NOMO-1 (cell line): ENCODE measurements at regions not wholly inside any gene's neighbourhood (a gene's known extent, or its start where the extent isn't known, plus 50 kb on each side); places are given as distances from the start of the nearest gene placed in this dataset.
A peak's percentile ranks its signal among the peaks of the same experiment; 100 is the strongest.
"Not testable (repeated sequence)": the region's sequence is repeated elsewhere in the genome, so short reads cannot be mapped to it uniquely, and the experiment has no call there.

Experiments used
- DNase-seq, 2 experiments: peaks; one replicate each; lab custom pipeline; 2025; ENCODE audit not compliant: unreplicated experiment in 2 of 2; lab: John Stamatoyannopoulos, UW

DNA sequence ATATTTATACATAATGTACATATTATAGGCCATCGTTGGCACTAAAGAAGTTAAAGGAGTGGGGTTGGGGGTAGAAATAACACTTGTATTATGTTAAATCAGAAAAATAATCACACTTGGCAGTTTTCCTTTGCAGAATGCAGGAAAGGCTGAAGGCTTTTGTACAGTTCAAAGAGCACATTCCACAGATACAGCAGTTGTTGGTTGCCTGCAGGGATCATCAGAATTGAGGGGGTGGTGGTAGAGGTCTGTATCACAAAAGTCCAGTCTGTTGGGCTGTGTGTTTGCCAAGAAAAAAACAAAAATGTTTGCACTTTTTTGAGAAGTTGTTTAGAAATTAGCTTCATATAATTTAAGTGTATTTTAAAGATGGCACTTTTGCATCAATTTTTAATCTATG lies 231.8 kb upstream of the FOXP2 start:
- DNase-seq = no peak

DNA sequence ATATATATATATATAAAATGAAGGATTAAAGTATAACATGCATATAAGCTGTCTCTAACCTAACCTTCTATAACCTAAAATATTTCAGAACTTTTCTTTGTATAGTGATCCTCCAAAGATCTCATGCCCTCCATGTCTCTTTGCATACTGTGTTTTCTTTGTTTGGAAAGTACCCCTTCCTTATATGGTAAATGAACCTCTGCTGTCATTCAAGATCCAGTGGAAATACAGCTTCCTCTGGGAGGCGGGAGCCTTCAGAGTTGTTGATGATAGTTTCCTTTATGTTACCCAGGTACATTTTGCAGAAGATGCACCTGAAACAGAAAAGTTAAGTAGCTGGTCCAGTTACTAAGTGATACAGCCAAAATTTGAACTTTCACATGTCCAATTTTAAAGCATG lies 233.3 kb upstream of the FOXP2 start:
- DNase-seq = no peak

DNA sequence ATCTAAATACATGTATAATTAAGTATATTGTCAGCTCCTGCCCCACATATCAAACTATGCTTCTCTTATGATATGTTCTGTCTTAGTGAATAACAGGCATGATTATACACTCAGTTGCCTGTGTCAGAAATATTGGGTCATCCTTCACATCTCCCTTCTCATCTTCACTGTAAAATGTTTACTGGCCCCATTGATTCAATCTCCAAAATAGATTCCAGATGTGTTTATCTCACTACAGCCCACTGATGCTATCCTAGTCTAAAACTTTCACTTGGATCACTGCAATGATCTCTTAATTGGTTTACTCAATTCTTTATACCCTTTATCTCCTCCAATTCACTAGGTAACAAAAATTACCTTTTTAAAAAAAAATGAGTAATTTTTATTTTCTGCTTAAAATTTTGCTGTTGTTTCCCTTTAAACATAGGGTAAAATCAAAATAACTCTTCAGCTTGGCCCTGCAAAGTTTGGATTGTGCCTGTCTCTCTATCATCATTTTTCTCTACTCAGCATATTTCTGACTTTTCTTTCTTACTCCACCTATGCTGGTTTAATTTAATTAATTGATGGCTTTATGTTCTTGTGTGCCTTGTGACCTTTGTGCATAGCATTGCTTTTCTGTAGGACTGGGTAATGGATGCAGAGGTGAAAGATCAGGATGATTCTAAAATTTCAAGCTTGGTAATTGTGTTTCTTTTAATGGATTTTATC lies 233.9 kb upstream of the FOXP2 start:
- DNase-seq = no peak

DNA sequence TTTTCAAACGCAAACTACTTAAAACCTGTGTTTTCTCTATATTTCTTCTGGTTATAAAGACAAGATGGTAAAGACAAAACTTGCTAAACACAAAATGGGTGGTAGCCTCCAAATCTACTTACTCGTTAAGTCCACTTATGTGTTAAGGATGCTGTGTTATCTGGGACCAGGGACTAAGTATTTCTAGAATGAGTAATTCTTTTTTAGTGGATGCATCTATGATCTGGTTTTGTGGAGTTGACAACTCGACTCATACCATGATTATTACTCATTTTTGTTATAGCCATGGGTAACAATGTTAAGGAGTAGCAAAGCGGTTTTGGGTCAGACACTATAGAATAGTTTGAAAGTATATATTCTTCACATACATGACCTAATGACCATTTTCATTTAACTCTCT lies 239.5 kb upstream of the FOXP2 start:
- DNase-seq = no peak

DNA sequence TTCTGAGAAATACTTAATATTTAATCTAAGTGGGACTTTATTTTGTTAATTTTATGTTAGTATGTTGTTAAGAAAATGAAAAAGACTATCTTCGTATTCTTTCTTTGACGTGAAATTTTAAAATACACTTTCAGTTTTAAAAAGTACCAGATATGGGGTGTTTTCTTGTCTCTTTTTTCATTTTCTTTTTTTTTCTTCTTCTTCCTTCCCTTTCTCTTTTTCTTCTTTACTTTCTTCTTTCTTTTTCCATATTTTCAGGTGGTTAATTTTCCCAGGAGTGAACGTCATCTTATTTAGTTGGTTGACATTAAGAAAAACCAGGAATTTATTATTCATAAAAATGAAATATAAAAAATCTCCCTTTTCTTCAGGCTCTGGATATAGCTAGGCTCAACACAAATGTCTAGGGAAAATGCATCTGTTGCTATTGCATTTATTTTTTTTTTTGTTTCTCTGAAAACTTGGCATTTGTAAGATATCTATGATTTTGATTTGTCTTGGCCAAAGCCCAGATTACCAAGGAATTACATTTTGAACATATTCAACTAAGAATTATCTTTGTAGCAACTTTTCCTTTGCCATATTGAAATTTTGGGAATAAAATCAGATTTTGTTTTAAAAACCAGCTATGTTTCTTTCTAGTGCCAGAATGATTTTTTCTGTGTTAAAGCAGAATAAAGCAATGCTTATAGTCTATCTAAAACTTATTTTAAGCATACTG lies 241.3 kb upstream of the FOXP2 start:
- no peak for DNase-seq

DNA sequence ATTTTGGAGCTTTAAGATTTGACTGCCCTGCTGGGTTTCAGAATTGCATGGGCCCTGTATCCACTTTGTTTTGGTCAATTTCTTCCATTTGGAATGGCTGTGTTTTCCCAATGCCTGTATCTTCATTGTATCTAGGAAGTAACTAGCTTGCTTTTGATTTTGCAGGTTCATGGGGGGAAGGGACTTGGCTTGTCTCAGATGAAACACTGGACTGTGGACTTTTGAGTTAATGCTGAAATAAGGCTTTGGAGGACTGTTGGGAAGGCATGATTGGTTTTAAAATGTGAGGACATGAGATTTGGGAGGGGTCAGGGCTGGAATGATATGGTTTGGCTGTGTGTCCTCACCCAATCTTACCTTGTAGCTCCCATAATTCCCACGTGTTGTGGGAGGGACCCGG lies 245.2 kb upstream of the FOXP2 start:
- not testable (repeated sequence) for DNase-seq

DNA sequence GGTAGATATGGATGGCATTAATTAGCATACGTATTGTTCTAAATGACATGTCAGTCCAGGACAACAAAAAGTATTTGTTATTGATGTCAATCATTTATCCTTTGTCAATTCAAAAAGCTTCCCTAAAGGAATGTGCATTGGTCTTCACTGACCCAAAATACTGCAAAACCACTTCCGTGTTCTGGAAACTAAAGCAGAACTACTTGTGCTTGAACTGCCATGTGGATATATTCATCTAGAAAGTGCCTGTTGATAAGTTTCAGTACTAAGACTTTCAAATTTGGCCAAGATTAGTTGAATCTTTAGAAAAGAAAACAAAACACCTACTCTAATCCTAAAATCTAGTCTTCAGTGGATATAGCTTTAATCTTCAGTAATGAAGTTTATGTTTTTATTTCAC lies 242.1 kb upstream of the PPP1R3A start:
- peak in 1 of 2 experiments; percentile 2 for DNase-seq

DNA sequence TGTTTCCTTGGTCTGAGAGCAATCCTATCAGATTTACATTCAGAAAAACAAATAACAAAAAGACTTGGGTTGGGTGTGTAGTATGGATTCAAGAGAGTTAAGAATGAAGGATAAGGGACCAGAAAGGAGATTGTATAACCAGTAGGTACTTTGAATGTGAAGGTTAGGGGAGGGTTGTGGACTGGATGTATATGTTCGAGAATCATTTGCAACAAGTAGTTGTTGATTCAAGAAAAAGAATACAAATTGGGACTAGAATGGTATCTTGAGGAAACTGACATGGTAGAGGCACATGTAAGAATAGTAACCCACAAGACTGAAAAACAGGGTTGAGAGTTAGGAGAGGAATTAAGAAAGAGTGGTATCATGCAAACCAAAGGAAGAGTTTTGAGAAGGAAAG lies 240.0 kb upstream of the PPP1R3A start:
- no peak for DNase-seq

DNA sequence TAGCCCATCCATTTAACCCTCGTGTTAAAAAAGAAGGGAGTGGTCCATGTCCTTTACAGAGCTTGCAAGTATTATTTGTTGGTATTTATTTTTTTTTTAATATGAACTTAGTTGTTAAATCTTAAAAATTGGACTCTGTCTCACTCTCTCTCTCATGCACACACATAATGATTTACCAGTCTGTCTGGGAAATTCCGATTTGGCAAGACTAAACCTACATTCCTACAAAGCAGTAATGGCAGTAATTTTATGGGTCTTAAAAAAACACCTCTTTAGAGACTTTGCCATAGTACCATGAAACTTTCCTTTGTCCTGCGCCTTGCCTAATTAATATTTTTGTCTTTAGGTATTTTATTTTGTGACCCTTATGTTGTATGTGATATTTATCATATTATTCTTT lies 239.5 kb upstream of the PPP1R3A start:
- DNase-seq = no peak

DNA sequence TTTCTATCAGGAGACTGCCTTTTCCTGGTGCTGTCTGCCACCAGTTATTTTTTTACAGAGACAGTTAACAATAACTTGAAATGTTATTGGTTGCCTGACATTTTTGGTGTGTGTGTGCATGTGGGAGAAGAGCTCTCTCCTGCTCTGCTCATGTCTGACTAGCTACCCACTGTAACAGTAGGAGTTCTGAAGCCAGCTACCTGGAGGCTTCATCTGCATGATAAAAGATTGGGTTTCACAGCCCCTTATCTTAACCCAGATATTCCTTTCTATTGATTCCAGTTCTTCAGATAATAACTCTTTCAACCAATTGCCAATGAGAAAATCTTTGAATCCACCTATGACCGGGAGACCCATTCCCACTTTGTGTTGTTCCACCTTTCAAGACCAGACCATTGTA lies 237.4 kb upstream of the PPP1R3A start:
- no peak for DNase-seq

DNA sequence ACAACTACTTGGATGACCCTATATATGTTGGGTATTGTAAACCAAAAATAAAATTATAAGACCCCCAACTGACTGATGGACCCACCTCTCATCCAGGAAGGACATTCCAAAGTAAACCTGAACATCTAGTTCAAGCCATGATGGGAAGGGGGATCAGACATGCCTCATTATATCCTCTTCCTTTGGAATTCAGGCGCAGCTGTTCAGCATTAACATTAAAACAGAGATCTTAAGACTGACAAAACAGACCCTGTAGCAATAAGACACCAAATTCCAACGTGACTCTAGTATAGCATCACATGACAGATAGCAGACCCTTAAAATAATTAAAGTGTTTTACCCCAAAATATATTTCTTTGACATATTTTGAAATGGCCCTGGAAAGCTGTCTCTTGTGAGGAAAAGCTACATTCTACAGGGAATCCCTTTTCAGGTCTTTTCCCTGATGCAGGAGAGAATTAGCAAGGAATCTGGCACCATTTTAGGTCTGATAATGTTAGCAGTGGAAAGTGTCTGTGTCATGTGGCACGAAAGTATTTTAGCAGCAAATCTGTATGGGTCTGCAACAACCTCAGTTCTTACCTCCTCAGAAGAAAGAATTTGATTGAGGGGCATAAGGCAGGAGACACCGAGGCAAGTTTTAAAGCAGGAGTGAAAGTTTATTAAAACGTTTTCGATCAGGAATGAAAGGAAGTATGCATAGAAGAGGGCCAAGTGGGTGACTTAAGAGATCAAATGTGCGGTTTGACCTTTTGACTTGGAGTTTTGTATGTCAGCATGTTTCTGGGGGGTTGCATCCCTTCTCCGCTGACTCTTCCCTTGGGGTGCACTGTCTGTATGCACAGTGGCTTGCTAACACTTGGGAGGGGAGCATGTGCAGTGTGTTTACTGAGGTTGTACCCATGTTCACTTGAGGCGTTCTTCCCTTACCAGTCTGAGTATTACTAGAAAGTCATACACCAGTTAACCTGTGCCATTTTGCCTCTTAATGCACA lies 236.6 kb upstream of the PPP1R3A start:
- DNase-seq = no peak

DNA sequence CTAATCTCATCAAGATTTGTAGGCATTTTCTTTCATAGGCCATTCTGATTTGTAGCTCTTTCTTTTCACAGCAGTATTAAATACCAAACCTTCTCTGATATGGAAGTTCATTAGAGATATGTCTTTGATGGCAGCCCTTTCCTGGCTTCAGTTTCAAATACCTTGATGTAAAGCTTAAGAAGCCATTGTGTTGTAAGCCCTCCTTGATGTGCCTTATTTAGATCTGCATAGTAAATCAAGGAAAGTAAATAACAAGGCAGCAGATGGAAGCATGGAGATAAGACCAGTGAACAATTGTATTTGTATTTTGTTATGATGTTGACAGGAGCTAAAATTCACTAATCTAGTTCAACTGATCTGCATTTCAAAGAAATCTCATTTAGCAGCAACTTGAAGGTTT lies 234.9 kb upstream of the PPP1R3A start:
- DNase-seq = no peak

DNA sequence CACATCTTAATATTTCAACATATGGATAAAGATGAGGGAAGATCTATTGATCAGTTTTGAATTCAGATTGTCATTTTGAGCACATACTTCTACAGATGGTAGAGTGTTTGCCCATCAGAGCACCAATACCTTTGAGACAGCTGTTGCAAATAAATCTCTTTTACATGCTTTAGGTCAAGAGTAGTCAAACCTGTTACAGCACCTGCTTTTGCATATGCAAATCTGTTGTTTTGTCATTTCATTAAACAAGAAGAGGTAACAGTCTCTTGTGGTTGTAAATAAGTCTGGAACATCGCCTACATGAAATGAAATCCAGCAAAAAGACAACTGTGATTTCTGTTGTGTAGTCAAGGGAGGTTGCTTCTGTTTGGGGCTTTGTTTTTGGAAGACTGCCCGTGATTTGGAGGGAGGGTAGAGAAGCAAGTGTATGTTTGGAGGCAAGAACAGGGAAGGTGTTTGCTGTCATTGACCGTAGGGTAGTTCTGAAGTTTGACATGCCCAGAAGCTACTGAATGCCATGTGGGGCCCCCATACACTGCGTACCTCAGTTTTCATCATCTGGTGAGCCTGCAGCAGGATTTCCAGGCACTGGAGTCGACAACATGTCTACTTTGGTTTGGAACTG lies 233.6 kb upstream of the PPP1R3A start:
- no peak for DNase-seq

DNA sequence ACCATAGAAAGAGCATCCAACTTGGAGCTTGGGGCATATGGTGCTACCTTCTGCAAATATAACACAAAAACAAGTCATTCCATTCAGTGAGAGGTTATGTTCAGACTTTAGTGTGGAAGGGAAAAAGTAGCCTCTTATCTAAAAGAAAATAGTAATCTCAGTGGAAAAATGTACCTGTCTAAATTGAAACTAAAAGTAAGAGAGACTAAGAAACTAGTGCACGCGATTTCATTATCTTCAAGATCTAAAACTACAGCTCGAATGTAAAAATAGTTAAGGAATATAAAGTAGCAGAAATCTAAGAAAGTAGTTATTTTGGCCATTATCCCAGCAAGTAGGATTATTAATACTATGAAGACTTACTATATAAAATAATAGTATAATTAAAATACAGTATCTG lies 233.0 kb upstream of the PPP1R3A start:
- no peak for DNase-seq

DNA sequence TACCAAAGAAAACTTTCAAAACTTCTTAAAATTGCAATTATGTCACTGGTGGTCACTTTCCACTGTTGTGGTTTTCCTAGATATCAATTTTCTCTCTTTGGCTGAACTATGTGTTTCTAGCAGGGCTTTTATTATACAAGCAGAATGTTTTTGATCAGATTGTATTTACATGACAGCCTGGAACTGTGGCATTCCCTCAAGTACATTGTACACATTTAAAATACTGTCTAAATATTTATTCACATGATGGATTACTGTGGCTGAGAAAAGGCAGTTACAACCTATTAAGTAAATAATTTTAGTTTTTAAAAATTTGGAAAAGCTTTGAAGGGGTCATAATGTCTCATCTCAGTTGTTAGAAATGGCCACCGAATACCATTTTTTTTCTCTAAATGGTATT lies 231.9 kb upstream of the PPP1R3A start:
- no peak for DNase-seq

DNA sequence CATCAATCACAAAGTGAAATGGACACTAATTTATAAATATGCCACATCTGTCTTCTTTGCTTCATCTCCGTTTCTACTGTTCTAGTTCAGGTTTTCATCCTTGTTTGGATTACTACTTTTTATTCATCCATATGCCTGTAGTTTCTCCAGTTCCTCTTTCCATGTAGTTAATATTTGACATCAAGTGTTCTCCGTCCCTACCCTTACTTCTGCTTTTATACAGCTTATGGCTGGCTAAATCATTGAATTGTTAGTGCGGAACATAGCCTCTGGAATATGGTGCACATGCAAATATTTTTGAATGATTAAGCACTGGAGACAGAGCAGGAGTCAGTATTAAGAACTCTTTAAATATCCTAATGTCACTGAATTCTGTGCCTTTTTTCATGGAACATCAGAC lies 230.0 kb upstream of the PPP1R3A start:
- DNase-seq = peak; percentile 23 to 65

DNA sequence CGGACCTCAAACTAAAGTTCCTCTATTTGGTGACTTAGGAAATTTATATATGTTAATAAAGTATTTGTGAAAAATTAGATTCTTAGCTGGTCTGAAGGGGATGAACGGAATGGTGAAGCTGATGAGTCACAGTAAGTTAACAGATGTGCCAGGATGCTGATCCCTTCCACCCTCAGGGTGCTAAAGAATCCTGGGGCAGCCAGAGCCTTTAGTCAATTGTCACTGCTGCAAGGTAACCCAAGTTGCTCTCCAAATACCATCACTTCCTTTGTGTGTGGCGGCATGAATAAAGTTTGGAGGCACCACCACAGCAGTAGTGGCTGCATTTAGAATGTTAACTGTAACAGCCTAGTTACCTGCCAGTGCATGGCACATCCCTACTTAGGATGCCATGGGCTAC lies 222.6 kb upstream of the PPP1R3A start:
- DNase-seq = no peak

DNA sequence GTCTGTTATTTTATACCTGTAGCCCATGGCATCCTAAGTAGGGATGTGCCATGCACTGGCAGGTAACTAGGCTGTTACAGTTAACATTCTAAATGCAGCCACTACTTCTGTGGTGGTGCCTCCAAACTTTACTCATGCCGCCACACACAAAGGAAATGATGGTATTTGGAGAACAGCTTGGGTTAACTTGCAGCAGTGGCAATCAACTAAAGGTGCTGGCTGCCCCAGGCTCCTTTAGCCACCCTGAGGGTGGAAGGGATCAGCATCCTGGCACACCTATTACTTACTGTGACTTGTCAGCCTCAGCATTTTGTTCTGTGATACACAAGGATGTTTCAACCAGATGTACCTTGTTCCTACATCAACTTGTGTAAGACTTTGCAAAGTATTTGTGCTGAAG lies 221.8 kb upstream of the PPP1R3A start:
- DNase-seq = no peak

DNA sequence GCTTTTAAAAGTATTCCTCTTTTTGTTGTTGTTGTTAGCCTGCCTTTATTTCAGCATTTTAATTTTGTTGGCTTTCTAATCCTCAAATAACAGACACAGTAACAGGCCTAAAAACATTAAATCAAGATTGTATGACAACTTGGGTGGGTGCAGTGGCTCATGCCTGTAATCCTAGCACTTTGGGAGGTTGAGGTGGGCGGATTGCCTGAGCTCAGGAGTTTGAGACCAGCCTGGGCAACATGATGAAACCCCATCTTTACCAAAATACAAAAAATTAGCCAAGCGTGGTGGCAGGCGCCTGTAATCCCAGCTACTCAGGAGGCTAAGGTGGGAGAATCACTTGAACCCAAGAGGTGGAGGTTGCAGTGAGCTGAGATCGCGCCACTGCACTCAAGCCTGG lies 220.9 kb upstream of the PPP1R3A start:
- not testable (repeated sequence) for DNase-seq

DNA sequence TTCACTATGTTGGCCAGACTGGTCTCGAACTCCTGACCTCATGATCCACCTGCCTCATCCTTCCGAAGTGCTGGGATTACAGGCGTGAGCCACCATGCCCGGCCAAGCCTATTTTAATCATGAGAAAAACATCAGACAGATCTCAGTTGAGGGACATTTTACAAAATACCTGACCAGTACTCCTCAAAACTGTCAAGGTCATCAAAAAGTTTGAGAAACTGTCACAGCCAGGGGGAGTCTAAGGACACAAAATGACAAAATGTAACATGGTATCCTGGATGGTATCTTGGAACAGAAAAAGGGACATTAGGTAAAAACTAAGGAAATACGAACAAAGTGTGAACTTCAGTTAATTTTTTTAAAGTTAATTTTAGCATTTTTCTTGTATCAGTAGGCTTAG lies 219.8 kb upstream of the PPP1R3A start:
- no peak for DNase-seq

DNA sequence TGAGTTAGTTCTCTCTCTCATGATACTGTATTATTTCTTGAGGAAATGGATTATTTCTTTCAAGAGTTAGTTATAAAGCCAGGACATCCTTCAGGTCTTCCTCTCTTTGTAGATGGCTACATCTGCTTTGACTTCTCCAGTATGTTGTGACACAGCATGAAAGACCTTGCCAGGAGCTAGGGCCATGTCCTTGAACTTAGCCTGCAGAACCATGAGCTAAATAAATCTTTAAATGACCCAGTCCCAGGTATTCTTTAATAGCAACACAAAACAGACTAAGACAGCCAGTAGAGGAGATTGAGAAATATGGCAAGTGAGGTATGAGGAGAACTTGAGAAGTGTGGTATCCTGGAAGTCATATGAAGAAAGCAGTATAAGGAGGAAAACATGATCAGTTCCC lies 214.9 kb upstream of the PPP1R3A start:
- no peak for DNase-seq
